Vagina (tissue), 2 donors: ENCODE measurements at regions not wholly inside any gene's neighbourhood (a gene's known extent, or its start where the extent isn't known, plus 50 kb on each side); places are given as distances from the start of the nearest gene placed in this dataset.

Source experiments
- DNase-seq, 2 donors: peaks; one replicate each; pipeline ENCODE4 v3.0.0-alpha.2; 2017; ENCODE audit errors: extremely low spot score in 2 of 2
- H3K27ac ChIP-seq: fragments of 200-600 bp; sonication (generic); one replicate; pipeline ENCODE4 v1.5.1; 2019
- H3K27me3 ChIP-seq: fragments of 200-600 bp; sonication (generic); one replicate; pipeline ENCODE4 v1.5.1; 2019
- H3K36me3 ChIP-seq, 2 donors: fragments of 200-600 bp; sonication (generic); one replicate each; pipeline ENCODE4 v1.5.1; 2017 to 2019
- H3K4me1 ChIP-seq: fragments of 200-600 bp; sonication (generic); one replicate; pipeline ENCODE4 v1.5.1; 2019
- H3K4me3 ChIP-seq, 2 donors: fragments of 200-600 bp; sonication (generic); 1 replicate in 1 of 2; 2 replicates in 1 of 2; pipeline ENCODE4 v1.5.1; 2016 to 2019
- H3K9me3 ChIP-seq: fragments of 200-600 bp; sonication (generic); one replicate; pipeline ENCODE4 v1.5.1; 2019
- CTCF ChIP-seq, 3 experiments: fragments of 450-650 bp in 2 of 3; fragments of 200-600 bp in 1 of 3; sonication (generic) in 1 of 3; IDR thresholded peaks; one replicate each; pipeline ENCODE4 v1.5.1; 2017 to 2019; ENCODE audit warnings: antibody characterized with exemption in 3 of 3, mild to moderate bottlenecking in 2 of 3, moderate library complexity in 2 of 3
- POLR2A ChIP-seq, 2 donors: fragments of 450-650 bp; IDR thresholded peaks; one replicate each; pipeline ENCODE4 v1.6.1; 2017; ENCODE audit warnings: antibody characterized with exemption in 2 of 2, mild to moderate bottlenecking in 2 of 2, moderate library complexity in 2 of 2
- POLR2AphosphoS5 ChIP-seq, 2 donors: sonication (generic); formaldehyde crosslinking; IDR thresholded peaks; one replicate each; pipeline ENCODE4 v1.9.0; 2017; ENCODE audit warnings: antibody characterized with exemption in 2 of 2, mild to moderate bottlenecking in 2 of 2, low read depth in 1 of 2; ENCODE audit not compliant: insufficient read depth in 1 of 2
- intact Hi-C: fragments of 100-400 bp; cut with DNase I; formaldehyde crosslinking; loops from one replicate; pipeline ENCODE4 v1.15.1; 2023

- no peaks in the 10 kb centered on the region for H3K9me3 ChIP-seq
- intact Hi-C loops, result no loop called here
- no peaks in the 10 kb centered on the region for H3K4me1 ChIP-seq
- no peak for DNase-seq
- no peaks in the 10 kb centered on the region for H3K27me3 ChIP-seq
- H3K36me3 ChIP-seq, result no peaks in the 10 kb centered on the region
- TF ChIP-seq POLR2AphosphoS5 (IDR thresholded peaks at IDR 0.05; ENCODE audit: insufficient read depth in 1 of 2, low read depth in 1 of 2) (no peak), POLR2A (IDR thresholded peaks at IDR 0.05) (no peak), CTCF (IDR thresholded peaks at IDR 0.05) (no peak)
- H3K27ac ChIP-seq, result no peak overlapping the region
- no peak overlapping the region for H3K4me3 ChIP-seq
These were observed 123.4 kb upstream of the ATP6AP2 start for GRCh38 chrX:40457406-40457805.

GRCh38 chrX:40452031-40452430, 128.7 kb upstream of the ATP6AP2 start:
- Histone ChIP-seq H3K4me1 (no peaks in the 10 kb centered on the region), H3K36me3 (no peaks in the 10 kb centered on the region), H3K27ac (no peak overlapping the region), H3K4me3 (no peak overlapping the region), H3K27me3 (no peaks in the 10 kb centered on the region), H3K9me3 (no peaks in the 10 kb centered on the region)
- TF ChIP-seq CTCF (IDR thresholded peaks at IDR 0.05), result no peak
- no peak for TF ChIP-seq POLR2A (IDR thresholded peaks at IDR 0.05)
- no peak for TF ChIP-seq POLR2AphosphoS5 (IDR thresholded peaks at IDR 0.05; ENCODE audit: insufficient read depth in 1 of 2, low read depth in 1 of 2)
- intact Hi-C loops, result no loop called here
- DNase-seq, result no peak

GRCh38 chrX:40449956-40450706, 130.6 kb upstream of the ATP6AP2 start:
- Histone ChIP-seq H3K4me1 (no peaks in the 10 kb centered on the region), H3K36me3 (no peaks in the 10 kb centered on the region), H3K27me3 (no peaks in the 10 kb centered on the region), H3K9me3 (no peaks in the 10 kb centered on the region), H3K4me3 (no peak overlapping the region), H3K27ac (no peak overlapping the region)
- intact Hi-C loops, result no loop called here
- no peak for TF ChIP-seq POLR2AphosphoS5 (IDR thresholded peaks at IDR 0.05; ENCODE audit: insufficient read depth in 1 of 2, low read depth in 1 of 2)
- TF ChIP-seq CTCF (IDR thresholded peaks at IDR 0.05), result no peak
- no peak for TF ChIP-seq POLR2A (IDR thresholded peaks at IDR 0.05)
- DNase-seq, result no peak

- Histone ChIP-seq H3K36me3 (no peaks in the 10 kb centered on the region), H3K27ac (no peak overlapping the region), H3K4me3 (no peak overlapping the region), H3K4me1 (no peaks in the 10 kb centered on the region), H3K27me3 (no peaks in the 10 kb centered on the region), H3K9me3 (no peaks in the 10 kb centered on the region)
- DNase-seq, result no peak
- intact Hi-C loops, result no loop called here
- no peak for TF ChIP-seq POLR2A (IDR thresholded peaks at IDR 0.05)
- TF ChIP-seq POLR2AphosphoS5 (IDR thresholded peaks at IDR 0.05; ENCODE audit: insufficient read depth in 1 of 2, low read depth in 1 of 2), result no peak
- no peak for TF ChIP-seq CTCF (IDR thresholded peaks at IDR 0.05)
These were observed 131.4 kb upstream of the ATP6AP2 start for GRCh38 chrX:40449396-40449795.

- intact Hi-C loops, result no loop called here
- no peaks in the 10 kb centered on the region for H3K36me3 ChIP-seq
- H3K4me1 ChIP-seq, result no peaks in the 10 kb centered on the region
- no peak overlapping the region for H3K4me3 ChIP-seq
- no peaks in the 10 kb centered on the region for H3K27me3 ChIP-seq
- TF ChIP-seq CTCF (IDR thresholded peaks at IDR 0.05), result no peak
- TF ChIP-seq POLR2AphosphoS5 (IDR thresholded peaks at IDR 0.05; ENCODE audit: insufficient read depth in 1 of 2, low read depth in 1 of 2), result no peak
- no peak for TF ChIP-seq POLR2A (IDR thresholded peaks at IDR 0.05)
- H3K9me3 ChIP-seq, result no peaks in the 10 kb centered on the region
- no peak overlapping the region for H3K27ac ChIP-seq
- no peak for DNase-seq
These were observed 132.0 kb upstream of the ATP6AP2 start for GRCh38 chrX:40448793-40449192.
